ENCODE measurements at regions not wholly inside any gene's neighbourhood (a gene's known extent, or its start where the extent isn't known, plus 50 kb on each side); places are given as distances from the start of the nearest gene placed in this dataset.
"Not testable (repeated sequence)": the region's sequence is repeated elsewhere in the genome, so short reads cannot be mapped to it uniquely, and the experiment has no call there.

DNA sequence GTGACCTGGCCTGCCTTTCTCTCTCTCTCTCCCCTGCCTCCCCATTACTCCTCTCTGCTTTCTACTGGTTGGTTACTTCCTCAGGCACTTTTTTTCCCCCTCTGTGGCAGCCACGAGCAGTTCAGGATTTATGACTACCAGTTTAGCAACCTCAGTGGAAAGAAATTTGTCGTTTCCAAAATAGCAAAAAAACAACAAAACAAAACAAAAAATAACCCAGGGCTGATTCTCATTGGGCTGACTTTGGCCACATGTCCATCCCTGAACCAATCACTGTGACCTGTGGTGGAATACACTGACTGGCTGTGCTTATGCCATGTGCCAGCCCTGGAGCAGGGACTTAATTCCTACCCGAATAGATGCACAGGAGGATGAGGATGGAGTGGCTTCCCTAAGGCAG is 137.4 kb downstream of the TFAP2C start:
- DNase-seq (ENCODE audit: low read depth in 4 of 4, low spot score in 1 of 4): no peak

DNA sequence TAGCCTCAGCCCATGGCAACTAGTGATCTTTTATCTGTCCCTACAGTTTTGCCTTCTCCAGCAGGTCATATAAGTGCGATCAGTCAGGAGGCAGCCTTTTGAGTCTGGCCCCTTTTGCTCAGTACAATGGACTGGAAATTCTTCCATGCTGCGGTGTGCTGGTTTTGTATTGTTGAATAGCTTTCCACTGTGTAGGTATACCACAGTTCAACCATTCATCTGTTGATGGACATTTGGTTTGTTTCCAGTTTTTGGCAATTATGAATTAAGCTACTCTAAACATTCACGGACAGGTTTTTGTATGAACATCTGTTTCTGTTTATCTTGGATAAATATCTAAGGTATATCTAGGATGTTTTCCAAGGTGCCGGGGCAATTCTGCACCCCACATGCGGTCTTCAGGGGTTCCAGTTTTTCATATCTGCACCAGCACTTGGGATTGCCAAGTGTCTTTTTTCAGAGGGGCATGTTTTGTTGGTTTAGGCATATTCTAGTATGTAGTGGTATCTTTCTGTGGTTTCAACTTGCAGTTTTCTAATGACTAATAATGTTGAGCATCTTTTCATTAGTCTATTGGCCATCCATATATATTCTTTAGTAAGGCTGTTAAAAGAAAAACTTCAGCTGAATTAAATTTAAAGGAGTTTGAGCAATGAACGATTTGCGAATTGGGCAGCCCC is 141.0 kb downstream of the TFAP2C start:
- DNase-seq (ENCODE audit: low read depth in 4 of 4, low spot score in 1 of 4): no peak

DNA sequence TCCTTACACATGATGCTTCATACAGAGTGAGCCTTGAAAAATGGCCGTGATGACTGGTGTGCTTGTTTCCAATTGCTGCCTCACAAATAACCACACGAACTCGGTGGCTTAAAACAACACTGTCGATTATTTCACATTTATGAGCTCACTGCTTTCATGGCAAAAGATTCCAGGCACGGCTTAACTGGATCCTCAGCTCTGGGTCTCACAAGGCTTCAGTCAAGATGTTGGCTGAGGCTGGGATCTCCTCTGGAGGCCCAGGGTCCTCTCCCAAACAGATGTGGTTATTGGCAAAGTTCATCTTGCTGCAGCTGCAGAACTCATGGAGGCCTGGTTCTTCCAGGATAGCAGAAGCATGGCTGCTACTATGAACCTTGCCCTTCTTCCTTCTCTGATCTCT is 144.6 kb downstream of the TFAP2C start:
- no peak for DNase-seq (ENCODE audit: low read depth in 4 of 4, low spot score in 1 of 4)

DNA sequence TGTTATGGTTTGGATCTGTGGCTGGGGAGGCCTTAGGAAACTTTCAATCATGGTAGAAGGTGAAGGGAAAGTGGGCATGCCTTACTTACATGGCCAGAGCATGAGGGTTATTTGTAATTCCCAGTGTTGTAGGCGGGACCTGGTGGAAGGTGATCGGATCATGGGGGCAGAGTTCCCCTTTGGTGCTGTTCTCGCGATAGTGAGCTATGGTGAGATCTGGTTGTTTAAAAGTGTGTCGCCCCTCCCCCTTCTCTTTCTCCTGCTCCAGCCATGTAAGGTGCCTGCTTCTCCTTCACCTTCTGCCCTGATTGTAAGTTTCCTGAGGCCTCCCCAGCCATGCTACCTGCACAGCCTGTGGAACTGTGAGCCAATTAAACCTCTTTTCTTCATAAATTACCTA is 145.8 kb downstream of the TFAP2C start:
- DNase-seq (ENCODE audit: low read depth in 4 of 4, low spot score in 1 of 4): no peak

DNA sequence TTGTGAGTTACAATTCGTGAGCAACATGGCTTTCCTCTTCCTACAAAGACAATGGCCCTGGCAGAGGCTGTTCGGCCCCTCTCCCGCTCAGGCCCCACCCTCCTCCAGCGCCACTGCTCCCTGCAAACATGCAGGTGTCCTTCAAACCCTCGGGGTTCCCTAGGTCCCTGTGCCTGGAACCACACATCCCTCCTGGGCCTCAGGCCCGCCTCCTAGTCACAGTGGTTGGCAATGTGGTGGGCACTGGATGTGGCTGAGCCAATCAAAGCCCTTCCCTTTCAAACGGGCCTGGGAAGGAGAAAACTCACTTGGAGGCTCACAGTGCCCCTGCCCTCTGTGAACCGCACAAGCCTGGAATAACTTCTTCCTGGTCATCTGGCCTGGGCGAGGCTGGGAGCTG is 147.2 kb downstream of the TFAP2C start:
- DNase-seq (ENCODE audit: low read depth in 4 of 4, low spot score in 1 of 4): no peak

DNA sequence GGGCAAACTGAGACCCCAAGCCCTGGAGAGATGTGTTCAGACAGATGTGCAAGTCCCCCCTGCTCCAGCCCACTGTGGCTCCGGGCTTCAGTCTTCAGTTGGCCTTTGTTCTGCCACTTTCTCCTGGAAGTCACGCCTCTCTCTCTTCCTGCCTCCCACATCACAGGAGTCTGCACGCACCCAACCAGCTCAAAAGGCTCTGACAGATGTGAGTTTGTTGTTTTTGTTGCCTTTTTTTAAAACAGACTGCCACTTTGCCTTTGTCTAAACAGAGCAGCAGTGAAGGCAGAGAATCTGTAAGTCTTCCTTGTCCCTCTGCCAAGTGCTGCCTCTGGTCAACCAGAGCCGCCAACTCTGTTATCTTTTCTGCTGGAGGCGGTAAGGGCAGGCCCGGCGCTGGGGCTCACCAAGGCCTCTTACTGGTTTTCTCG is 149.7 kb downstream of the TFAP2C start:
- no peak for DNase-seq (ENCODE audit: low read depth in 4 of 4, low spot score in 1 of 4)

DNA sequence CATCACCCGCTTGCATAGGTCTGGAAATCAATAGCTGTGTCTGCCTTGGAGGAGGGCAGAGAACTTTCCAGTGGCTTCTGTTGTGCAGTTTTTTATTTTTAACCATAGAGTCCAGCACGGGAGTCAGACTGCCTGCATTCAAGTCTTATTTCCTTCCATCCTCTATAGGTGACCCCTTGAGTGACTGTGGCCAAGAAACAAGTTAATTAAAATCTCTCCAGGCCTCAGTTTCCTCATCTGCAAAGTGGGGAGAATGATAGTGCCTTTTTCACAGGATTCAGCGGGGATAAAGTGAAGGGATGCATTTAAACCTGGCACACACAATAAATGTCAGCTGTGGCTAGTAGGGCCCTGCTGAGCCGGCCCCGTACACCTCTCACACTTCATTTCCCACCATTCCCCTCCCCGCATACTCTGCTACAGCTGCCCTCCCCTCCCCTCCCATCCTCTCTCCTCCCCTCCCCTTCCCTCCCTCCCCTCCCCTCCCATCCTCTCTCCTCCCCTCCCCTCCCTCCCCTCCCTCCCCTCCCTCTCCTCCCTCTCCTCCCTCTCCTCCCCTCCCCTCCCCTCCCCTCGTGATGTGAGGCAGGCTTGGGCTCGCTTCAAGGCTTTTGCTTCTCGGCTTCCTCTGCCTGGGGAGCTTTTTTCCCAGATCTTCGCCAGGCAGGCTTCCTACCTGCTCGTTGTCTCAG is 150.5 kb downstream of the TFAP2C start:
- DNase-seq (ENCODE audit: low read depth in 4 of 4, low spot score in 1 of 4): no peak

DNA sequence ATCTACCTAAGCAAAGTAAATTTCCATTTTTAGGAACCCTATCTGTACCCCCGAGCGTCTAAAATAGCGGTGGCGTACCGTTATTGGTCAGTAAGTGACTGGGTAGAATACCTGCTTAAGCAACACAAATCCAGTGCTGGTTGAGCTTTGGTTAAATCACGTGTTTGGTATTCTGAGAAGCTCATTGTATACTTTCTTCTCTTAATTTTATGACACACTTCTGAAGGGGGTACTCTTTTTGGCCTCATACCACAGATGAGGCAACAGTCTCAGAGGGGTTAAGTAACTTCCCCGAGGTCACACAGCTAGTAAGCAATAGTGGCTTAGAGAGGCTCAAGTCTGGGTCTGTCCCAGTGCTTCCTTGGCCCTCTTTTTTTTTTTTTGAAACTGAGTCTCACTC is 151.2 kb downstream of the TFAP2C start:
- no peak for DNase-seq (ENCODE audit: low read depth in 4 of 4, low spot score in 1 of 4)

DNA sequence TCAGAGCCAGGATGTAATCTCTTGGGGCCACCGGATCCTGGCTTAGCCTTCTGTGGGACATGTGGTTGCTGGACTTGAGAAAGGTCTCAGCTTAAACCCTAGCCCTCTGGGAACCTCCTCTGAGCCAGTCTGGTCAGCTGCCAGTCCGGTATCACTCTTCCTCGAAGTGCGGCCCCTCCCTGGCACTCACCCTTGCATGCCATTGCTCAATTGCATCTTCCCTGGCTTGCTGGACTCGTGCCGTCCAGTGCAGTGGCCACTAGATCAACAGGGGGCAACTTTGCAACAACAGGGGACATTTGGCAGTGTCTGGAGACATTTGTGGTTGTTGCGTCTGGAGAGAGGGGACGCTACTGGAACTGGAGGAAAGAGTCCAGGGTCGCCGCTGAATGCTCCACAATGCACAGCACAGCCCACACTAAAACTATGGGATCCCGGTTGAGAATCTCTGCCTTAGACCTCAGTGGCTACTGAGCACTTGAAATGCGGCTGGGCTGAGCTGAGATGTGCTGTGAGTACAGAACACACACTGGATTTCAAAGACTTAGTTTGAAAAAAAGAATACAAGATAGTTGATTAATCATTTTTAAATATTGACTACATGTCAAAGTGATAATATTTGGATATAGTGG is 152.1 kb downstream of the TFAP2C start:
- DNase-seq (ENCODE audit: low read depth in 4 of 4, low spot score in 1 of 4): no peak

DNA sequence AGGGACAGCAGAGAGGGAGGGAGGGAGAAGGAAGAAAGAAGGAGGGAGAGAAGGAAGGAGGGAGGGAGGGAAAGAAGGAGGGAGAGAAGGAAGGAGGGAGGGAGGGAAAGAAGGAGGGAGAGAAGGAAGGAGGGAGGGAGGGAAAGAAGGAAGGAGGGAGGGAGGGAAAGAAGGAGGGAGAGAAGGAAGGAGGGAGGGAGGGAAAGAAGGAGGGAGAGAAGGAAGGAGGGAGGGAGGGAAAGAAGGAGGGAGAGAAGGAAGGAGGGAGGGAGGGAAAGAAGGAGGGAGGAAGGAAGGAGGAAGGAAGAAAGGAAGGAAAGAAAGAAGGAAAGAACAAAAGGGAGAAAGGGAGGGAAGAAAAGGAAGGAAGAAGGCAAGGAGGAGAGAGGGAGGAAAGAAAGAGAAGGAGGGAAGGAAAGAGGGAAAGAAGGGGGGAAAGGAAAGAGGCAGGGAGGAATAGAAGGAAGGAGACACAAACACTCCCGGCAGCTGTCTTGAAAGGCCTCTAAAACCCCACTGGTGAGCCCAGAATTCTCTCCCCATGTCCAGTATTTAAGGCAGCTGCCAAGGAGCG is 153.0 kb downstream of the TFAP2C start:
- DNase-seq (ENCODE audit: low read depth in 4 of 4, low spot score in 1 of 4): not testable (repeated sequence)

DNA sequence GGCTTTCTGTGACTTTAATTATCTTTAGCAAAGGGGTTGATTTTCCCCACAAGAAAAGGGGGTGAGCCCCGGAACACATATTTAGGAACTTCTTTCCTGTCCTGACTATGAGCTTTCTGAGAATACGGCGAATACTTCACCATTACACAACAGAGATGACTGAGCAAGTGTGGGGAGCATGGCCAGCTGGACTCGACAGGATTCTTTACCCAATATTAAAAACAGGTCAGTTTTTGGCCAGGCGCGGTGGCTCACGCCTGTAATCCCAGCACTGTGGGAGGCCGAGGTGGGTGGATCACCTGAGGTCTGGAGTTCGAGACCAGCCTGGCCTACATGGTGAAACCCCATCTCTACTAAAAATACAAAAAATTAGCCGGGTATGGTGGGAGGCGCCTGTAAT is 153.7 kb downstream of the TFAP2C start:
- not testable (repeated sequence) for DNase-seq (ENCODE audit: low read depth in 4 of 4, low spot score in 1 of 4)

DNA sequence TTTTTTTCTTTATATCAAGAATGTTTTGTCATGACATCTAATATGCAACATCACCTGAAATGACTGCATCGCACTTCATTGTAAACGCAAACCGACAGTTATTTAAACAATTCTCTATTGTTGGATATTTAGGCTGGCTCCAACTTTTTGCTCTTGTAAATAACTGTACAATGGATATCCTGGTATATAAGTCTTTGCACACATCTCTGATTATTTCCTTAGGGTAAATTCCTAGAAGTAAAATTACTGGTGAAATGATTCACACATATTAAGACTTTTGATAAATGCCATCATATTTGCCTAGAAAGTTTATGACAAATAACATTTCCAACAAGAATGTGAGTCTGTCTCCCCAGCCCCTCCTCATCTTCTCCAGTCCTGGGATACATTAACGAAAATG is 154.7 kb downstream of the TFAP2C start:
- DNase-seq (ENCODE audit: low read depth in 4 of 4, low spot score in 1 of 4): no peak

DNA sequence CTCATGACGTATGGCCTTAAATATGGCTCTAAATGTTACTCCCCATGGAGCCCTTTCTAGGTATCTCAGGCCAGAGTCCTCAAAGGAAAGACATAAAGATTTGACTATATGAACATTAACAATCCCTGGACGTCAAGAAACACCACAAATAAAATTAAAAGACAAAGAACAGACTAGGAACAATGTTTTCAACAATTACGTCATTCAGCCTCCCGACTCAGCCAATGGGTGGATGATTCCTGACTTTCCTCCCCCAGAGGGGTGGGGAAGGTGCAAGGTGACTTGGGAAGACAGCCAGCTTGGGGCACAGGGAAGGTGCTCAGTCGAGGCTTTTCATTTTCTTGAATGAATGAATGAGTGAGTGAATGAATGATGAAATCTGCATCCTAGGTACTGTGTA is 157.4 kb downstream of the TFAP2C start:
- no peak for DNase-seq (ENCODE audit: low read depth in 4 of 4, low spot score in 1 of 4)

DNA sequence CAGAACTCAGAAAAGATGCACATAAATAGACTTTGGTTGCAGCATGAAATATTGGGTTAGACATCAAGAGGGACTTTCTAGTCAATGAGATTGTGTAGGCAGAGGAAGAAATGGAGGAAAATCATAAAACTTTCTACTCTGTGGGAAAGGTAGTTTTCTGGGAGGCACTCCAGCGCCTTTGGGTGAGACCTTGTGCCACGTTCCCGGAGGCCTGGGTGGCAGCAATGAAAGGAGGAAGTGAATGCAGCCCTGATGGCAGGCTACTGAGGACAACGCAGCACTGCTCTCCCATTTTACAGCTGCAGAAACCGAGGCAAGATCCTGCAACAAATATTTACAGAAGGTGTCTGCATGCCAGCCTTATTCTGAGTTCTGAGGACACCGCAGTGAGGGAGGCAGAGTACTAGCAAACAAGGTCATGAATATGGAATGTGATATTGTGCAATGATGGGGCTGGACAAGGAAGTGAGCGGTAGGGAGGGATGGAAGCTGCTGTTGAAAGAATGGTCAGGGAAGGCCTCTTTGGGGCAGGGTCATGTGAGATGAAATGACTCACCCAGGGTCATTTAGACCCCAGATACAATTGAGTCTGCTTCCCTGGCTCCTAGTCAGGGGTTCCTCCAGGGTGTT is 159.1 kb downstream of the TFAP2C start:
- no peak for DNase-seq (ENCODE audit: low read depth in 4 of 4, low spot score in 1 of 4)

DNA sequence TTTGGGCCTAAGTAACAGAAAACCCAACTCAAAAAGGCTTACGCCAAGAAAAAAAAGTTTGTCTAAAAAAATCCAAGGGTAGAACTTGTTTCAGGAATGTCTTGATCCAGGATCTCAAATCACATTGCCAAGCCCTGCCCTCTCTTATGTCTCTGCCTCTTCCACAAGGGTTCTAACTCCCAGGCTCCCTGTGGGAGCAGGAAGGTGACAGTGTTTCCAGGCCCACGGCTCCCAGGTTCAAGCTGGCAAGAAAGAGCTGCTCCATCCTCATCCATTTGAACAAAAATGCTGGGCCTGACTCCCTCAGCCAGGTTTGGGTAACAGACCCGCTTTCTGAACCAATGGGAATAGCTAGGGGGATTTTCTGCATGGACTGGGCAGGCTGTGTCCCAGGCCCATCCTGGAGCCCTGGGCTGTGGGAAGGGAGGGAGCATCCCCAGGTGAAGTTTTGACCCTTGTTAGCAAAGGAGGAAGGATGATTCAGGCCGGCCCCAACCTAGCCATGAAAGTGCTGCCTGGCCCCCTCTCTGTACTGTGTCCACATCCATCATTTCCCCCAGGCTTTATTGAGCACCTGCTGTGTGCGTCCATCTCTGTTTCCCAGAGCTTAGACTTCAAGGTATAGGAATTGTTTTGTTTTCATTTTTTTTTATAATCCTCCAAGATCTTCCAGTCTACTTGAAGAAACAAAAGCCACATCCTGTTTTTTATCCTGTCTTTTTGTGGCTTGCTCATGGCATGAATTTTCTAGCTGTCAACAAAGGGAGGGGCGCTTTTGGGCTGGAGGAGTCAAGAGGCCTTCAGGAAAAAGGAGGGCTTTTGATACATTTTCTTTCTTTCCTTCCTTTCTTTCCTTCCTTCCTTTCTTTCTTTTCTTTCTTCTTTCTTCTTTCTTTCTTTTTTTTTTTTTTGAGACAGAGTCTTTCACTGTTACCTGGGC is 159.8 kb downstream of the TFAP2C start:
- DNase-seq (ENCODE audit: low read depth in 4 of 4, low spot score in 1 of 4): no peak

DNA sequence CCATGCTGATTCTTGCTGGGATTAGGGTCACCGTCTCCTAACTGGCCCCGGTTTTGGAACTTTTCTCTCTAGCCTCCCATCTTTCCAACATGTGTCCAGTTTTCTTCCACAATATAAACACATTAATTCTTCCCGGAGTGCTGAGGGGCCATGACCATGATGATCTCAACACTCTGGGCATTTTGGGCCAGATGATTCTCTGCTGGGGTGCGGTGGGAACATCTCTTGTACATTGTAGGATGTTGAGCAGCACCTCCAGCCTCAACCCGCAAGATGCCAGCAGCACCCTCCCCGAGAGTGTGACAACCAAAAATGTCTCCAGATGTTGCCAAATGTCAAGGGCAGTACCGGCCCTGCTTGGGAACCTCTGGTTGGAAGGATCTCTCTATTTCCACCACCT is 164.8 kb downstream of the TFAP2C start:
- DNase-seq (ENCODE audit: low read depth in 4 of 4, low spot score in 1 of 4): no peak

DNA sequence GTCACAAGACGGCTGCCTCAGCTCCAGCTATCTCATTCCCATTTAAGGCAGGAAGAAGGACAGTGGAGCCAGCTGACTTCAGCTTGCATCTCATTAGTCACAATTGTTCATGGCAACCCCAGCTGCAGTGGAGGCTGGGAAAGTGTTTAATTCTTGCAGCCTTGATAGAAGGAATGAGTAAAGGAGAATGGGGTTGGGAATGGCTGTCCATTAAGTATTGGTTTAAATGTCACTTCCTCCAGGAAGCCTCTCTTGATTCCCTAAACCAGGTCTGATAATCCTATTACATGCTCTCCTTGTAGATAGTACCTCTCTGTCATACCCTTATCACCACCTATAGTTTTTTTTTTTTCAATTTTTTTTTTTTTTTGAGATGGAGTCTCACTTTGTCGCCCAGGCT is 166.4 kb downstream of the TFAP2C start:
- DNase-seq (ENCODE audit: low read depth in 4 of 4, low spot score in 1 of 4): no peak

DNA sequence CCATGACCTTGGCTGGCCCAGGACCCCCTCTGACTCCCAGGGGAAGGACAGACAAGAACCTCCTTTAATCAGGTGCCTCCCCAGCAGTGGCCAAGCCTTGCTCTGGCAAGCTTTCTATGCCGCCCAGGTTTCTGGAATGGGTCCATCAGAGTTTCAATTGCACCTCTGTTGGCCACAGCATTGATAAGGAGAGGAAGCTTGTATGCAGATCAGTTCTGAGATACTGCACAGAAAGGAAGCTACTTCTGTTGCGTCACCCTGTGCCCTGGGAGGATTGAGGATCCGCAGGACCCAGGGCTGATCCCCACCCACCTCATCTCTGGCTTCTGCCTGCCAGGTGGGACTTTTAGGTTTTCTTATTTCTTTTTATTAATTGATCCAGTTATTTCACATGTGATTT is 167.2 kb downstream of the TFAP2C start:
- no peak for DNase-seq (ENCODE audit: low read depth in 4 of 4, low spot score in 1 of 4)

DNA sequence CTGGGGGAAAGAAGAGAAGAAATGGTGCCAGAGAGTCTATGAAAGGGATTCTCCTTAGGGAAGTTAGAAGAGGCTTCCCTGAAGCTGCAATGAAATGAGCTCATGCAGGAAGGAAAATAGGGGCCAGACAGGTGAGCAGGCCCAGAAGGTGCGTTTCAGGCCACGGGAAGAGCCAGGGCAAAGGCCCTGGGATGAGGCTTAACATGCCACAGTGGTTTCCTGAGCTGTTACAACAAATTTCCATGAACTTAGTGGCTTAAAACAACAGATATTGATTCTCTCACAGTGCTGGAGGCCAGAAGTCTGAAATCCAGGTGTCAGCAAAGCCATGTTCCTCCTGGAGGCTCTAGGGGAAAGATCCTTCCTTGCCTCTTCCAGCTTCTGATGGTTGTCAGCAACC is 167.9 kb downstream of the TFAP2C start:
- no peak for DNase-seq (ENCODE audit: low read depth in 4 of 4, low spot score in 1 of 4)

DNA sequence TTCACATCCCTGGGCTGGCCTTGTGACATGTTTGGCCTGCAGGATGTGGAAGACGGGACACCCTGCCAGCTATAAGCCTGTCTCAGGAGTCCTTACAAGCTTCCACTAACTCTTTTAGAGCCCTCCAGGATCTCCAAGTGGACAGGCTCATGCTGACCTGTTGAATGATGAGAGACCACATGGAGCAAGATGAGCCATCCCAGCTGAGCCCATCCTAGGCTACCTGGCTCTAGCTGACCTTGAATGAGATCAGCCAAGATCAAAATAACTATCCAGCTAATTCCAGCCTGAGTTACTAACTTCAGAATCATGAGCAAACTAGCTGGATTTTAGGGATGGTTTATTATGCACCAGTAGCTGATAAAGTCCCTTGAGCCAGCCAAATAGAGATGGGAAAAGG is 169.5 kb downstream of the TFAP2C start:
- DNase-seq (ENCODE audit: low read depth in 4 of 4, low spot score in 1 of 4): no peak

DNA sequence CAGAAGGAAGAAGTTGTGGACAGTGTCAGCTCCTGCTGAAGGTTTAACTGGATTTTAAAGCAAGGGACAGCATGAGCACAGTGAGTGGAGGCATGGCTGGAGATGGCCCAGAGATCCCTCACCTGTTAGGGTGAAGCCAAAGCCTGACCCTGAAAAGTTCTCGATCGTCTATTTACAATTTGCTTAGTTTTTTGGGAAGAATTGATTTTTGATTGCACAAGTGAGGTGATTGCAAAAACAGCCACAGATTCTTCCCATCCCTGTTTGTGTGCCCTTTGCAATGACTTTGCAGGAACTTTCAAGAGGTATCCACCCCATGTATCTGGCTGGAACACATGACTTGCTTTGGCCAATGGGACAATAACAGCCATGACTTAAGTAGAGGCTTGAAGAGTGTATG is 170.1 kb downstream of the TFAP2C start:
- no peak for DNase-seq (ENCODE audit: low read depth in 4 of 4, low spot score in 1 of 4)

All from stimulated activated CD4-positive, alpha-beta T cell treated with anti-CD3 and anti-CD28 coated beads, Interleukin-1b, Interleukin-23, amount 100 ng/mL, for 24 hours (primary cell).